Right cardiac atrium (tissue), 5 donors: ENCODE measurements at regions not wholly inside any gene's neighbourhood (a gene's known extent, or its start where the extent isn't known, plus 50 kb on each side); places are given as distances from the start of the nearest gene placed in this dataset.
A peak's percentile ranks its signal among the peaks of the same experiment; 100 is the strongest.
"Not testable (repeated sequence)": the region's sequence is repeated elsewhere in the genome, so short reads cannot be mapped to it uniquely, and the experiment has no call there.

ENCODE experiments used
- ATAC-seq, 2 donors: fragments of 200-7000 bp; cut with Tn5 transposase; one replicate each; pipeline versions ENCODE4 v1.8.0 to v1.9.1; 2020; ENCODE audit warnings: moderate library complexity in 2 of 2, mild to moderate bottlenecking in 1 of 2
- DNase-seq, 3 donors: peaks; one replicate each; pipeline ENCODE4 v3.0.0-alpha.2; 2020
- H3K27ac ChIP-seq: one replicate; pipeline ENCODE4 v1.5.1; 2013; ENCODE audit warnings: mild to moderate bottlenecking, low read length, control low read depth, moderate library complexity
- H3K27me3 ChIP-seq: one replicate; pipeline ENCODE4 v1.6.1; 2013; ENCODE audit not compliant: control insufficient read depth, insufficient read depth
- H3K4me1 ChIP-seq: one replicate; pipeline ENCODE4 v1.6.1; 2013; ENCODE audit warnings: low read length; ENCODE audit not compliant: control insufficient read depth, insufficient read depth
- H3K4me3 ChIP-seq: one replicate; pipeline ENCODE4 v1.5.1; 2013; ENCODE audit warnings: low read length, control low read depth
- H3K9me3 ChIP-seq: one replicate; pipeline ENCODE4 v1.6.1; 2013; ENCODE audit warnings: low read length; ENCODE audit not compliant: control insufficient read depth
- WGBS: extraction: QIAGEN DNeasy Blood & Tissue Kit; methylation state at CpG from one replicate; pipeline ENCODE4 v1.1.7; 2013; 5-methylcytosine and 5-hydroxymethylcytosine counted together
- intact Hi-C, 4 donors: fragments of 100-400 bp; cut with DNase I; formaldehyde crosslinking; loops; one replicate each; pipeline versions ENCODE4 v1.11.0 to v1.14.0; 2022 to 2023
- donor health status: healthy with polysubstance abuse.
- donor health status: DM: no; HTN: yes; CAD: no.
- donor health status: DM: no; HTN: no; CAD: no.
- donor health status: DM: no; HTN: yes; CAD: no; lungs with severe emphysema.
- donor health status: DM: yes; HTN: yes; CAD: no.

DNA sequence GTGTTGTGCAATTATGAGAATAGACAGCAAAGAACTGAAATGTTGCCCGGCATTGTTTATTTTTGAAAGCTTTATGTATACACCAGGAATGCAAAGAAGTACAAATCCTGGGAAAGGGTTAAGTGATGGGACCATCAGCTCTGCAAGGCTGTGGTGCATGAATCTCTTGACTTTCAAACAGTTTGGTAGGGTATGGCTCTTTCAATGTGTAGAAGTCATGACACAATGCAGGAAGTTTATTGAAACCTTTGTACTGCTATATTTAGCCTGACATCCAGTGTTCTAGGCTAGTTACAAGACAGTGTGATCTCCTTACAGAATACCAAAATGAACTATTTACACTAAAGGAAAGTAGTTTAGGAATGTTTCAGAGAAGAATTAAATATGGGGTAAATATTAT, 206.8 kb upstream of the HAND2 start:
- Histone ChIP-seq H3K27me3 (no peaks in the 10 kb centered on the region), H3K4me3 (no peak overlapping the region), H3K9me3 (no peaks in the 10 kb centered on the region), H3K27ac (no peak overlapping the region), H3K4me1 (no peaks in the 10 kb centered on the region)
- ATAC-seq: no peak
- intact Hi-C loops: no loop called here
- no peak for DNase-seq
- 83% methylated on average over 1 of the region's 1 CpG for WGBS

DNA sequence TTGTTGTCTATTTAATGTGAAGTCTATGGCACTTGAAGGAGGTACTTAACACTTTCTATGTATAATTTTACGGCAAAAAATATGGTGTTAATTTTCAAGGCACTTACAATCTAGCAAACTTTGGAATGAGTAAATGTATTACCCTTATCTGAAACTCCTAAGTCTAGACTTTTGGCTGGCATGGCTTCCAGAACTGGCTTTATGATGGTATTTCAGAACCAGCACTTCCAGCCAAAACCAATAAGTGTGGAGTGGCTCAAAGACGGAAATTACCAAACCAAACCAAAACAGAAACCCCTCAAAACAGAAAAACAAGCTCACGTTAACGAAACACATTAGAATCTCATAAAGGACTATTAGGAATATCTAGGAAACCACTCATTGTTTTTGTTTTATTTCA, 205.6 kb upstream of the HAND2 start:
- DNase-seq: peak in 1 of 3 donors; percentile 14
- H3K27me3 ChIP-seq: no peaks in the 10 kb centered on the region
- H3K4me3 ChIP-seq: no peak overlapping the region
- no peaks in the 10 kb centered on the region for H3K4me1 ChIP-seq
- ATAC-seq: peak in 1 of 2 donors; percentile 38
- intact Hi-C loops: no loop called here
- no peak overlapping the region for H3K27ac ChIP-seq
- 51% methylated on average over 4 of the region's 4 CpGs for WGBS
- H3K9me3 ChIP-seq: no peaks in the 10 kb centered on the region

DNA sequence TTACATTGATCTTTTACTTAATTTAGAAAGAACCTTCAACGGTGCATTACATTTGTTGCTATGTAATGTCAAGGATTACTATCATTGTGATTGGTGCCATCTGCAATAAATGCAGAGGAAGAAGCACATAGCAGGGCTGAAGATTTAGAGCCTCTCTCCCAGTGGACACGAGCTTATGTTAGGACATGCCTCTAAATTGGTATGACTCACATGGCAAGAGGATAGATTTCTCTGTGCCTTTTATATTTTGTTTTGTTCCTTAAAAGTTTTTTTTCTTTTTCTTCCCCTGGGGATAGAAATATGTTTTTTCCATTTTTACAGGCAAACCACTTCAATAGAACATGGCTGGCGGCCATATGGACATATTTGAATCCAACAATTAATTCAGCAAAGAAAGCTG, 205.0 kb upstream of the HAND2 start:
- Histone ChIP-seq H3K27me3 (no peaks in the 10 kb centered on the region), H3K27ac (no peak overlapping the region), H3K4me1 (no peaks in the 10 kb centered on the region), H3K4me3 (no peak overlapping the region), H3K9me3 (no peaks in the 10 kb centered on the region)
- intact Hi-C loops: no loop called here
- 62% methylated on average over 3 of the region's 3 CpGs for WGBS
- DNase-seq (no peak), ATAC-seq (no peak)

DNA sequence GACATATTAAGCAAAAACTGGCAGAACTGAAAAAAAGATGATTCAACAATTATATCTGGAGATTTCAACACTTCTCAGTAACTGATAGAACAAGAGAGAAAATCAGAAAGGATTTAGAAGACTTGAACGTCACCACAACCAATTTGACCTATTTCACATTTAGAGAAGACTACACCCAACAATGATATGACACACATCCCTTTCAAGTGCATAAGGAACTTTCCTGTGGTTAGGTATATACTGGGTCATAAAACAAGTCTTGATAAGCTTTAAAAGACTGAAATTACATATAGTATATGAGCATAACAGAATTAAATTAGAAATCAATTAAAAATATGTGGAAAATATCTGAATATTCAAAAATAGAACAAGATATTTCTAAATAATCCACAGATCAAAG, 201.2 kb upstream of the HAND2 start:
- intact Hi-C loops: no loop called here
- Histone ChIP-seq H3K27ac (no peak overlapping the region), H3K4me1 (no peaks in the 10 kb centered on the region), H3K27me3 (no peaks in the 10 kb centered on the region), H3K4me3 (no peak overlapping the region), H3K9me3 (no peaks in the 10 kb centered on the region)
- 68% methylated on average over 1 of the region's 1 CpG for WGBS
- no peak for ATAC-seq
- no peak for DNase-seq

DNA sequence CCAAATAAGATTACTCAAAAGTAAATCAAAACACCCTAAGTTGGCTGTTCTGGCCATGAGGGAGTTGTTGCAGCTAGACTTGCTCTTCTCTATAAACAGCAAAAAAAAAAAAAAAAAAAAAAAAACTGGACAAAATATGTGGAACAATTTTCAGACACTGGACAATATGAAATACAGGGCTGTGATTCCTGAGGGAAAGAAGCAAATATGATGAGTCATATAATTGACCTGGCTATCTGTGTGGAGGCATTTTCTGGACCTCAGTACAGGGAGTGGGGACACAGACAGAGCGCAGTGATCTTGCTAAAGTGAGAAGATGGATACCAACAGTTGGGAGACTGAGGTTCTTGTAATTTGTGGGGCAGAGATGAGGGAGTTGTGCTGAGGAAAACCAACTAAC, 192.0 kb upstream of the HAND2 start:
- 84% methylated on average over 1 of the region's 1 CpG for whole genome bisulfite sequencing
- no peaks in the 10 kb centered on the region for H3K4me1 ChIP-seq
- no peak for DNase-seq
- no peaks in the 10 kb centered on the region for H3K27me3 ChIP-seq
- no peak overlapping the region for H3K27ac ChIP-seq
- intact Hi-C loops: no loop called here
- H3K9me3 ChIP-seq: no peaks in the 10 kb centered on the region
- no peak overlapping the region for H3K4me3 ChIP-seq
- ATAC-seq: no peak

DNA sequence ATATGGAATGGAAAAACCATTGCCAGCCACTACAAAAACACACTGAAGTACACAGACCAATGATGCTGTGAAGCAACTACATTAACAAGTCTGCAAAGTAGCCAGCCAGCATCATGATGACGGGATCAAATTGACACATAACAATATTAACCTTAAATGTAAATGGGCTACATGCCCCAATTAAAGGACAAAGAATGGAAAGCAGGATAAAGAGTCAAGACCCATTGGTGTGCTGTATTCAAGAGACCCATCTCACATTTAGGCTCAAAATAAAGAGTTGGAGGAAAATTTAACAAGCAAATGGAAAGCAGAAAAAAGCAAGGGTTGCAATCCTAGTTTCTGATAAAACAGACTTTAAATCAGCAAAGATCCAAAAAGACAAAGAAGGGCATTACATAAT, 188.5 kb upstream of the HAND2 start:
- WGBS: 88% methylated on average over 1 of the region's 1 CpG
- not testable (repeated sequence) for DNase-seq

DNA sequence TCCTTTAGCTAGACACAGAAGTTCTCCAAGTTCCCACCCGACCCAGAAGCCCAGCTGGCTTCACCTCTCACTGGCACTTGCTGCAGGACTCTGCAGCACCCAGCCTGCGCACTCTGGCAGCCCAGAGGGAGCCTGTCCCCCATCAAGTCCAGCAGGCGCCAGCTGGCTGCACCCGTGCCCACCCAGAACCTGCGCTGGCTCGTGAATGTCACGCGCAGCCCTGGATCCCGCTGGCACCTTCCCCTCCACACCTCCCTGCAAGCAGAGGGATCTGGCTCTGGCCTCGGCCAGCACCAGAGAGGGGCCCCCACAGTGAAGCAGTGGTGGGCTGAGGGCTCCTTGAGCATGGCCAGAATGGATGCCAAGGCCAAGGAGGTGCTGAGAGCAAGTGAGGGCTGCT, 187.6 kb upstream of the HAND2 start:
- intact Hi-C loops: no loop called here
- Histone ChIP-seq H3K4me1 (no peaks in the 10 kb centered on the region), H3K4me3 (no peak overlapping the region), H3K27ac (no peak overlapping the region), H3K9me3 (no peaks in the 10 kb centered on the region), H3K27me3 (no peaks in the 10 kb centered on the region)
- DNase-seq (no peak), ATAC-seq (no peak)
- 90% methylated on average over 10 of the region's 10 CpGs for WGBS

More for the DNA sequence above, 188.5 kb upstream of the HAND2 start:
- H3K9me3 ChIP-seq, ATAC-seq, H3K27ac ChIP-seq, intact Hi-C loops, H3K27me3 ChIP-seq, H3K4me3 ChIP-seq, H3K4me1 ChIP-seq: not testable (repeated sequence)

DNA sequence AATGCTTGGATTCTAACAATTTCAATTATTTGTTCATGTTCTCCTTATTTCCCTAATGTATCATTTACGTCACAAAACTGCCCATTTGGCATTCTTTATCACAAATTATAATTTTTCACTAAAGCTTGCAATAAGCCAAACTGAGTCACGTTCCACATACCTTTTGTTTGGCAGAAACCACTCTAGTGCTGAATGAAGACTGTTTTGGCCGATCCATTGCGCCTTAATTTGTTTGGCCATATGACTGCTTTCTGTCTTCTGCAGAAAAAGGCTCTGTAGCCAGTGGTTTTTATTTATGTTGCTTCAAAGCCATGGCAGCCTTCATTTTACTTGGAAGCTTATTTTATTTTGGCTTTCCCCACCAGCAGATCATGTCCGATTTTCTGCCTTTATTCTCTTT, 184.4 kb upstream of the HAND2 start:
- no peak for ATAC-seq
- Histone ChIP-seq H3K4me3 (no peak overlapping the region), H3K27me3 (no peaks in the 10 kb centered on the region), H3K9me3 (no peaks in the 10 kb centered on the region), H3K27ac (no peak overlapping the region), H3K4me1 (no peaks in the 10 kb centered on the region)
- intact Hi-C loops: no loop called here
- DNase-seq: no peak
- WGBS: 59% methylated on average over 5 of the region's 5 CpGs

DNA sequence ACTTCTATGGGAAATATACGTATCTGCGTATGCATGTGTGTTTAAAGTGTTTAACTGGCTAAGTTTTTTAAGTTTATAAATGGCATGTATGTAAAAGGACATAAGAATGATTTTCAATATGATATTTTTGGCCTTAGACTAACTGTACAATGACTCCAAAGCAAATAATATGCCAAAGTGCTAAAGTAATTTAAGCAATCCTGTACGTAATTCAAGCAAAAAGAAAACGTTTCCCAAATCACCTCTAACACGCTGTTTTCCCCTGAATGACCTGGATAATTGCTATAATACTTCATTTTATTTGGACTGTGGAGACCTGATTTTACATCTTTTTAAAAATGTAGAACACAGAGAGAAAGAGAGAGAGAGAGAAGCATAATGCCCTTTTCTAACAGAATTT, 183.0 kb upstream of the HAND2 start:
- WGBS: 90% methylated on average over 5 of the region's 5 CpGs
- no peak overlapping the region for H3K4me3 ChIP-seq
- no peaks in the 10 kb centered on the region for H3K27me3 ChIP-seq
- H3K4me1 ChIP-seq: no peaks in the 10 kb centered on the region
- DNase-seq (no peak), ATAC-seq (no peak)
- intact Hi-C loops: no loop called here
- no peaks in the 10 kb centered on the region for H3K9me3 ChIP-seq
- no peak overlapping the region for H3K27ac ChIP-seq

DNA sequence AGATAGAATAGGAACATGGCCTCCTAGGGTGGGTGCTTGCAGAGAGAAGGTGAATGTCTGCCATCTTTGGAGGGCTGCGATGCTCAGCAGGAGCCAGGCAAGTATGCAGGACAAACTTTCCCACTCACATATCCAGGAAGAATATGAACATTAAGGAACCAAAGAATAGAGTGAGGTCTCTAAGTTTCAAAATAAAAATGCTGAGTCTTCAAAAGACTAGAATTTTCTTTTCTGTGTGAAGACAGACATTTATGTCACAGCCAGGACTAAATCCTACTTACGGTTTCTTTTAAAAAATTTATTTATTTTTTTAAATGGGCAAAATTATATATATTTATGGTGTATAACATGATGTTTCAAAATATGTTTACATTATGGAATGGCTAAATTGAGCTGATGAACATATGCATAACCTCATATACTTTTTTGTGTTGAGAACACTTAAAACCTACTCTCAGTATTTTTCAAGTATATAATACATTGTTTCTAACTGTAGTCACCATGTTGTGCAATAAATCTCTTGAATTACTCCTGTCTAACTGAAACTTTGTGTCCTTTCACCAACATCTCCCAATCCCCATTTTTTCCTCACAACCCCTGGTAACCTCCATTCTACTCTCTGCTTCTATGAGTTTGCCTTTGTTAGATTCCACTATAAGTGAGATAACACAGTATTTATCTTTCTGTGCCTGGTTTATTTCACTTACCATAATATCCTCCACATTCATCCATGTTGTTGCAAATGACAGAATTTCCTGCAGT, 177.8 kb upstream of the HAND2 start:
- 93% methylated on average over 2 of the region's 2 CpGs for WGBS
- intact Hi-C loops: no loop called here

DNA sequence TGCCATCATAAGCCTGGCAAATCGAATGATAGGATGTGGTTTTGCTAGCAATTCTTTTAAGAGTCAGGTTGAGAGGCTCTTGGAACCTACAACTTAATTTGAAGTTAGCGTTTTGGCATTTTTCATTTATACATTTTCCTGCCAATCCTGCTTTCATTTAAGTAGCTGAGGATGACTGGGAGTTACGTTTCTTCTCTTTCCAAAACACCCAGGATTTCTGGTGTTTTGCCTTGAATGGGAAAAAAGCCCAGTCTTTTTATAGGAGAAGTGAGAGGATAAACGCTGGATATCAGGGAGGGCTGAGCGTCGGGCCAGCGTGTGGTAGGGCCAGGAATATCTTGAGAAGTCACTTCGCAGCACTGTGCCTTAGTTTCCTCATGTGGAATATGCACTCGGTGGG, 174.2 kb upstream of the HAND2 start:
- no peak for ATAC-seq
- 47% methylated on average over 9 of the region's 9 CpGs for WGBS
- no peak overlapping the region for H3K27ac ChIP-seq
- H3K27me3 ChIP-seq: no peaks in the 10 kb centered on the region
- intact Hi-C loops: no loop called here
- H3K4me1 ChIP-seq: no peaks in the 10 kb centered on the region
- no peaks in the 10 kb centered on the region for H3K9me3 ChIP-seq
- no peak overlapping the region for H3K4me3 ChIP-seq
- no peak for DNase-seq

More for the DNA sequence above, 177.8 kb upstream of the HAND2 start:
- H3K27ac ChIP-seq: no peak overlapping the region
- no peak for DNase-seq
- no peak for ATAC-seq
- no peak overlapping the region for H3K4me3 ChIP-seq
- H3K4me1 ChIP-seq: no peaks in the 10 kb centered on the region
- H3K27me3 ChIP-seq: no peaks in the 10 kb centered on the region
- H3K9me3 ChIP-seq: no peaks in the 10 kb centered on the region

DNA sequence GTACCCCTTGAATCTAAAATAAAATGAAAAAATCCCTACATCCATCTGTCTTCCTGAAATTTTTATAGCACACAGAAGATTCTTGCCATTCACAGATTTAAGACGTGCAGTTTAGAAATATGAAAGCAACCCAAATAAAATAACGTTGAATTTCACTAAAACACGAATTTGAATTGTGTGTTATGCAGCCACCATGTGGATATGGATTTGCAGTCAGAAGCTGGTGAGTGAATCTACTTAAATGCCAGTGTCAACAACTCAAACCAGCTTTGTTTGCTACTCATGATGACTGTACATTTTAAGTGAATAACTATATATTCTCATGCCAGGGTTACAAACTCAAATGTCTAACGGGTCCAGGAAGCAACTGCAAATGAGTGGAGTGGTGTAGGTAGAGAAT, 173.0 kb upstream of the HAND2 start:
- Histone ChIP-seq H3K9me3 (no peaks in the 10 kb centered on the region), H3K4me3 (no peak overlapping the region), H3K27ac (no peak overlapping the region), H3K4me1 (no peaks in the 10 kb centered on the region), H3K27me3 (no peaks in the 10 kb centered on the region)
- WGBS: 79% methylated on average over 4 of the region's 4 CpGs
- intact Hi-C loops: no loop called here
- ATAC-seq: no peak
- DNase-seq: no peak
